IPS-15b (cell line): ENCODE measurements at regions not wholly inside any gene's neighbourhood (a gene's known extent, or its start where the extent isn't known, plus 50 kb on each side); places are given as distances from the start of the nearest gene placed in this dataset.

ENCODE experiments used
- H3K27me3 ChIP-seq: one replicate; pipeline ENCODE4 v1.6.1; 2013; ENCODE audit warnings: low read length; ENCODE audit not compliant: control insufficient read depth, insufficient read depth
- H3K36me3 ChIP-seq: one replicate; pipeline ENCODE4 v1.6.1; 2013; ENCODE audit warnings: low read length; ENCODE audit not compliant: control insufficient read depth, insufficient read depth
- H3K4me1 ChIP-seq: one replicate; pipeline ENCODE4 v1.6.1; 2013; ENCODE audit warnings: mild to moderate bottlenecking, low read length; ENCODE audit not compliant: control insufficient read depth, insufficient read depth
- H3K4me3 ChIP-seq: one replicate; pipeline ENCODE4 v1.5.1; 2013; ENCODE audit warnings: low read depth, low read length
- H3K9ac ChIP-seq: one replicate; pipeline ENCODE4 v1.6.1; 2013; ENCODE audit warnings: low read depth, mild to moderate bottlenecking, low read length
- H3K9me3 ChIP-seq: one replicate; pipeline ENCODE4 v1.6.1; 2013; ENCODE audit warnings: mild to moderate bottlenecking, low read length; ENCODE audit not compliant: control insufficient read depth, insufficient read depth

DNA sequence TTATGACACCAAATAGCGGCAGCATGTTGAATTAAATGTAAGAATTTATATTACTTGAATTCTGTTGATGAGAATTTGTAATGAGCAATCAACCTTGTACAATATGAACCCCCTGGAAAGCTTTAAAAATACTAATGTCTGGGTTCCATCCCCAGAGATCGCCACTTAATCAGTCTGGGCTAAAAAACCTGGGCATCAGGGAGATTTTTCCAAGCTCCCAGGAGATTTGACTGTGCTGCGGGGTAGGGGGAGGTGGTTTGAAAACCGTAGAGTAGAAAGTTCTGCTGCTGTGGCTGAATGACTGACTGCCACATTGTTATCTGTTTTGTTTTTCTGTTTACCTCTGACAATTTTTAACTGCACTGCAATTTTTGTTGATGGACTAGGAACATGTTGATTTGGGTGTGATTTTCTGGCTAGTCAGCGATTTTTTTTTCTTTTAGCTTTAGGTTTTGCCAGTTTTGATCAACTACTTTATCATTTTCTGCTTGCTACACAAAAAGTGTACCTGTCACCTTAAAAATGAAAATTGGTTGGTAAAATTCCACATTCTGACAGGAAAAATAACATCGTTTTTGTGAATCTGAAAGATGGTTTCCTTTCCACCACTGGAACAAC lies 79.3 kb downstream of the PCTP start:
- no peak overlapping the region for H3K4me3 ChIP-seq
- no peaks in the 10 kb centered on the region for H3K9me3 ChIP-seq

GRCh38 chr17:55830699-55831471 lies 80.0 kb downstream of the PCTP start:
- H3K4me1 ChIP-seq, result no peaks in the 10 kb centered on the region
- H3K9ac ChIP-seq, result no peak overlapping the region
- H3K9me3 ChIP-seq, result no peaks in the 10 kb centered on the region
- H3K36me3 ChIP-seq, result no peaks in the 10 kb centered on the region
- no peak overlapping the region for H3K4me3 ChIP-seq
- H3K27me3 ChIP-seq, result no peaks in the 10 kb centered on the region

More for the DNA sequence above, 79.3 kb downstream of the PCTP start:
- Histone ChIP-seq H3K9ac (no peak overlapping the region), H3K4me1 (no peaks in the 10 kb centered on the region), H3K36me3 (no peaks in the 10 kb centered on the region), H3K27me3 (no peaks in the 10 kb centered on the region)

GRCh38 chr17:55833306-55833705 lies 82.5 kb downstream of the PCTP start:
- Histone ChIP-seq H3K4me1 (no peaks in the 10 kb centered on the region), H3K27me3 (no peaks in the 10 kb centered on the region), H3K9me3 (no peaks in the 10 kb centered on the region), H3K9ac (no peak overlapping the region), H3K4me3 (no peak overlapping the region), H3K36me3 (no peaks in the 10 kb centered on the region)

- H3K4me1 ChIP-seq, result no peaks in the 10 kb centered on the region
- H3K4me3 ChIP-seq, result no peak overlapping the region
- no peak overlapping the region for H3K9ac ChIP-seq
- peaks cover 10% of the 10 kb centered on the region for H3K27me3 ChIP-seq
- no peaks in the 10 kb centered on the region for H3K36me3 ChIP-seq
- no peaks in the 10 kb centered on the region for H3K9me3 ChIP-seq
Observed at GRCh38 chr17:55842405-55843158, 91.7 kb downstream of the PCTP start.

DNA sequence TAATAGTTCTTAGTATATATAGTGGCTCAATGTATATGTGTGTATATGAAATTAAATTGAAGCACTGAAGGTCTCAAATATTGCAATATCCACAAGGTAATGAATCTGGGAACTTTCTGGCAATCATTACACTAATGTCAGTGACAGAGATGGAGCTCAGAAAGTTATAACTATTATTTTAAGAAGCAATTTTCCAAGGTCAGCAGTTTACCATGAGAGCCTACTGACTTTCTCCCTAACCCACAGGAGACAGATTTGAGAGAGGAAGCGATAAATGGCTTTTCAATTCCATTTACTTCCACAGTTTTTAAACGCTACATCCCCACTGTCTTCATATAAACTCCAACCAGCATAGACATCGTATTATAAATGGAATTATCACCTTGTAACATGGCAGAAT lies 92.9 kb downstream of the PCTP start:
- H3K36me3 ChIP-seq, result no peaks in the 10 kb centered on the region
- H3K27me3 ChIP-seq, result peaks cover 10% of the 10 kb centered on the region
- no peaks in the 10 kb centered on the region for H3K9me3 ChIP-seq
- no peak overlapping the region for H3K9ac ChIP-seq
- H3K4me1 ChIP-seq, result no peaks in the 10 kb centered on the region
- H3K4me3 ChIP-seq, result no peak overlapping the region

DNA sequence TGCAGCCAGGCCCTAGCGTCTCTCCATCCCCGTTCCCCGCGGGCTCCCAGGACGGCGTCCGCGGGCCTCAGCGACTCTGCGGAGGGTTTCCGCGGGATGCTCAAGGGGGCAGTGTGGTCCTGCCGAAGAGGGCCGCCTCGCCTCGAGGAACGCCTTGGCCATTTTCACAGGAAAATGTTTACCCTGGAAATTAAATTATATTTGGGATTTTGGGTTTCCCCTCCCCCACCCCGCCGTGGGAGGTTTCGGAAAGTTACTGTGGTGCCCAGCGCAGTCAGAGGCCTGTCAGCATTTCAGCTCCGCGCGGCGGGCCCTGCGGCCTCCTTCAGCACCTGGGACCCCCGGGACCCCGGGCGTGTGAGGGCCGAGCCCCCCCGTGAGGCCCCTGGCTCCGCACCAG lies 94.5 kb downstream of the PCTP start:
- Histone ChIP-seq H3K27me3 (peaks cover 10% of the 10 kb centered on the region), H3K4me3 (peak overlapping the region; percentile 58), H3K9me3 (no peaks in the 10 kb centered on the region), H3K9ac (no peak overlapping the region), H3K4me1 (no peaks in the 10 kb centered on the region), H3K36me3 (no peaks in the 10 kb centered on the region)

- H3K4me1 ChIP-seq, result no peaks in the 10 kb centered on the region
- no peak overlapping the region for H3K4me3 ChIP-seq
- H3K36me3 ChIP-seq, result no peaks in the 10 kb centered on the region
- peaks cover 10% of the 10 kb centered on the region for H3K27me3 ChIP-seq
- no peaks in the 10 kb centered on the region for H3K9me3 ChIP-seq
- no peak overlapping the region for H3K9ac ChIP-seq
Observed at GRCh38 chr17:55846745-55847144, 95.9 kb downstream of the PCTP start.

GRCh38 chr17:55852734-55853133 lies 101.9 kb downstream of the PCTP start:
- H3K36me3 ChIP-seq, result no peaks in the 10 kb centered on the region
- no peaks in the 10 kb centered on the region for H3K9me3 ChIP-seq
- no peak overlapping the region for H3K4me3 ChIP-seq
- no peaks in the 10 kb centered on the region for H3K27me3 ChIP-seq
- H3K4me1 ChIP-seq, result no peaks in the 10 kb centered on the region
- H3K9ac ChIP-seq, result no peak overlapping the region

GRCh38 chr17:55859301-55859795 lies 108.5 kb downstream of the PCTP start:
- Histone ChIP-seq H3K4me3 (no peak overlapping the region), H3K36me3 (no peaks in the 10 kb centered on the region), H3K9me3 (no peaks in the 10 kb centered on the region), H3K9ac (no peak overlapping the region), H3K27me3 (no peaks in the 10 kb centered on the region), H3K4me1 (no peaks in the 10 kb centered on the region)

- Histone ChIP-seq H3K36me3 (no peaks in the 10 kb centered on the region), H3K9ac (no peak overlapping the region), H3K4me3 (no peak overlapping the region), H3K9me3 (peaks cover 3% of the 10 kb centered on the region), H3K27me3 (no peaks in the 10 kb centered on the region), H3K4me1 (no peaks in the 10 kb centered on the region)
Observed at GRCh38 chr17:55865072-55865762, 114.4 kb downstream of the PCTP start.

DNA sequence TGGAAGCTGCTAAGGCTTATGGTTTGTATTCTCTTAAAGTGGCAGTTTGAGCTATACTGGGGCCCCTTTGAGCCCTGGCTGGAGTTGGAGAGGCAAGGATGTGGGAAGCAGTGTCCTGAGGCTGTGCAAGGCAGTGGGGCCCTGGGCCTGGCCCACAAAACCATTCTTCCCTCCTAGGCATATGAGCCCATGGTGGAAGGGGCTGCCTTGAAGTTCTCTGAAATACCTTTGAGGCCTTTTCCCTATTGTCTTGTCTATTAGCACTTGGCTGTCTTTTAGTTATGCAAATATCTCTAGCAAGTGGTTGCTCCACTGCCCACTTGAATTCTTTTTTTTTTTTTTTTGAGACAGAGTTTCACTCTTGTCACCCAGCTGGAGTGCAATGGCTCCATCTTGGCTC lies 119.2 kb downstream of the PCTP start:
- Histone ChIP-seq H3K9me3 (peaks cover 3% of the 10 kb centered on the region), H3K36me3 (no peaks in the 10 kb centered on the region), H3K9ac (no peak overlapping the region), H3K4me3 (no peak overlapping the region), H3K27me3 (no peaks in the 10 kb centered on the region), H3K4me1 (no peaks in the 10 kb centered on the region)
